ENCODE measurements at regions not wholly inside any gene's neighbourhood (a gene's known extent, or its start where the extent isn't known, plus 50 kb on each side); places are given as distances from the start of the nearest gene placed in this dataset.

- TF ChIP-seq, protein P1, sequence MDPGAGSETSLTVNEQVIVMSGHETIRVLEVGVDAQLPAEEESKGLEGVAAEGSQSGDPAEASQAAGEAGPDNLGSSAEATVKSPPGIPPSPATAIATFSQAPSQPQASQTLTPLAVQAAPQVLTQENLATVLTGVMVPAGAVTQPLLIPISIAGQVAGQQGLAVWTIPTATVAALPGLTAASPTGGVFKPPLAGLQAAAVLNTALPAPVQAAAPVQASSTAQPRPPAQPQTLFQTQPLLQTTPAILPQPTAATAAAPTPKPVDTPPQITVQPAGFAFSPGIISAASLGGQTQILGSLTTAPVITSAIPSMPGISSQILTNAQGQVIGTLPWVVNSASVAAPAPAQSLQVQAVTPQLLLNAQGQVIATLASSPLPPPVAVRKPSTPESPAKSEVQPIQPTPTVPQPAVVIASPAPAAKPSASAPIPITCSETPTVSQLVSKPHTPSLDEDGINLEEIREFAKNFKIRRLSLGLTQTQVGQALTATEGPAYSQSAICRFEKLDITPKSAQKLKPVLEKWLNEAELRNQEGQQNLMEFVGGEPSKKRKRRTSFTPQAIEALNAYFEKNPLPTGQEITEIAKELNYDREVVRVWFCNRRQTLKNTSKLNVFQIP (CRISPR knock-in tag; IDR thresholded peaks at IDR 0.05; ENCODE audit: borderline replicate concordance, low read depth), result no peak
- no peak for TF ChIP-seq SNAI2 (CRISPR knock-in tag; IDR thresholded peaks at IDR 0.05)
- TF ChIP-seq, protein P2, sequence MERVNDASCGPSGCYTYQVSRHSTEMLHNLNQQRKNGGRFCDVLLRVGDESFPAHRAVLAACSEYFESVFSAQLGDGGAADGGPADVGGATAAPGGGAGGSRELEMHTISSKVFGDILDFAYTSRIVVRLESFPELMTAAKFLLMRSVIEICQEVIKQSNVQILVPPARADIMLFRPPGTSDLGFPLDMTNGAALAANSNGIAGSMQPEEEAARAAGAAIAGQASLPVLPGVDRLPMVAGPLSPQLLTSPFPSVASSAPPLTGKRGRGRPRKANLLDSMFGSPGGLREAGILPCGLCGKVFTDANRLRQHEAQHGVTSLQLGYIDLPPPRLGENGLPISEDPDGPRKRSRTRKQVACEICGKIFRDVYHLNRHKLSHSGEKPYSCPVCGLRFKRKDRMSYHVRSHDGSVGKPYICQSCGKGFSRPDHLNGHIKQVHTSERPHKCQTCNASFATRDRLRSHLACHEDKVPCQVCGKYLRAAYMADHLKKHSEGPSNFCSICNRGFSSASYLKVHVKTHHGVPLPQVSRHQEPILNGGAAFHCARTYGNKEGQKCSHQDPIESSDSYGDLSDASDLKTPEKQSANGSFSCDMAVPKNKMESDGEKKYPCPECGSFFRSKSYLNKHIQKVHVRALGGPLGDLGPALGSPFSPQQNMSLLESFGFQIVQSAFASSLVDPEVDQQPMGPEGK (CRISPR knock-in tag; IDR thresholded peaks at IDR 0.05; ENCODE audit: borderline replicate concordance), result no peak
- TF ChIP-seq ARNTL (CRISPR knock-in tag; IDR thresholded peaks at IDR 0.05; ENCODE audit: borderline replicate concordance, low read depth), result no peak
- no peak for TF ChIP-seq ZNF565 (CRISPR knock-in tag; conservative IDR thresholded peaks at IDR 0.05; ENCODE audit: low read depth)
- no peak for TF ChIP-seq ZNF8 (CRISPR knock-in tag; IDR thresholded peaks at IDR 0.05)
- no peak for TF ChIP-seq BACH2 (CRISPR knock-in tag; IDR thresholded peaks at IDR 0.05; ENCODE audit: borderline replicate concordance)
- TF ChIP-seq TCF4 (CRISPR knock-in tag; IDR thresholded peaks at IDR 0.05; ENCODE audit: borderline replicate concordance), result no peak
- no peak for TF ChIP-seq ZFP3 (CRISPR knock-in tag; IDR thresholded peaks at IDR 0.05)
- no peak for TF ChIP-seq RARB (CRISPR knock-in tag; IDR thresholded peaks at IDR 0.05)
These were observed 258.5 kb downstream of the OMA1 start for GRCh38 chr1:58287894-58288623.
